ENCODE measurements at regions not wholly inside any gene's neighbourhood (a gene's known extent, or its start where the extent isn't known, plus 50 kb on each side); places are given as distances from the start of the nearest gene placed in this dataset.
A peak's percentile ranks its signal among the peaks of the same experiment; 100 is the strongest.

GRCh38 chr1:56170784-56171320 lies 408.5 kb downstream of the PLPP3 start:
- Histone ChIP-seq H4K91ac (replicated peaks; ENCODE audit: insufficient read length, low read length) (no peak overlapping the region), H3K14ac (ENCODE audit: insufficient read length) (no peak overlapping the region), H3K79me2 (ENCODE audit: control insufficient read depth in 1 of 2, insufficient read depth in 2 of 2, low read length in 2 of 2) (no peaks in the 10 kb centered on the region), H3K4me2 (ENCODE audit: insufficient read depth in 1 of 2, low read depth in 2 of 2, low read length in 2 of 2) (no peak overlapping the region), H3K79me1 (ENCODE audit: low read depth, low read length) (no peaks in the 10 kb centered on the region), H2BK15ac (ENCODE audit: low read length) (0 out of 2 replicates have a peak overlapping the region, but pooled peaks have one; percentile 54), H3K27me3 (replicated peaks in 1 of 4; ENCODE audit: control insufficient read depth in 3 of 4, extremely low read depth in 1 of 4, insufficient read depth in 3 of 4, low read length in 3 of 4) (no peaks in the 10 kb centered on the region), H3K4ac (replicated peaks; ENCODE audit: insufficient read length, low read depth, low read length) (no peak overlapping the region), H2AFZ (ENCODE audit: low read length) (peak overlapping the region; percentile 77; the same call in 1 of the 2 replicates), H3K4me3 (ENCODE audit: extremely low read depth in 1 of 4, insufficient read depth in 2 of 4, low read depth in 3 of 4, low read length in 4 of 4) (no peak overlapping the region), H3K36me3 (ENCODE audit: control insufficient read depth in 2 of 4, insufficient read depth in 4 of 4, low read length in 3 of 4) (no peaks in the 10 kb centered on the region), H2BK12ac (ENCODE audit: low read depth, low read length) (no peak overlapping the region; the same call in 1 of the 2 replicates), H3K18ac (ENCODE audit: extremely low read depth, low read length) (no peak overlapping the region), H4K5ac (ENCODE audit: insufficient read length, low read depth, low read length) (no peak overlapping the region), H3K23ac (ENCODE audit: insufficient read length) (no peak overlapping the region), H3K4me1 (replicated peaks in 1 of 4; ENCODE audit: control insufficient read depth in 3 of 4, insufficient read depth in 4 of 4, low read length in 3 of 4) (peaks cover 0 to 5% (median 3%) of the 10 kb centered on the region in 4 experiments; a peak in 3 of 7 replicates), H3K23me2 (ENCODE audit: low read depth, low read length) (no peaks in the 10 kb centered on the region), H2BK5ac (ENCODE audit: low read depth, low read length) (no peak overlapping the region), H2AK5ac (ENCODE audit: low read depth, low read length) (no peak overlapping the region), H4K20me1 (replicated peaks in 1 of 2; ENCODE audit: control insufficient read depth in 1 of 2, insufficient read depth in 2 of 2, low read length in 2 of 2) (no peaks in the 10 kb centered on the region), H3K9me3 (ENCODE audit: insufficient read depth in 2 of 2, low read depth in 1 of 2, low read length in 1 of 2) (no peaks in the 10 kb centered on the region), H4K8ac (ENCODE audit: extremely low read depth, insufficient read depth, low read length) (no peak overlapping the region), H2BK120ac (replicated peaks; ENCODE audit: low read depth, low read length) (no peak overlapping the region), H3K56ac (replicated peaks; ENCODE audit: insufficient read length, low read depth, low read length) (no peak overlapping the region), H2BK20ac (ENCODE audit: low read length) (no peak overlapping the region), H3K9ac (replicated peaks in 1 of 4; ENCODE audit: extremely low read depth in 1 of 4, low read depth in 3 of 4, low read length in 3 of 4) (no peak overlapping the region), H3K27ac (ENCODE audit: low read depth, low read length) (no peak overlapping the region)
- WGBS, 2 experiments (ENCODE audit: extremely low coverage in 1 of 2, insufficient coverage in 1 of 2, insufficient read length in 1 of 2, insufficient replicate concordance in 2 of 2, low coverage in 1 of 2, low lambda C conversion rate in 2 of 2, missing lambda C conversion rate in 1 of 2): 97% methylated on average over 4 of the region's 4 CpGs; no CpG with 5 or more reads in 1 of the 2 experiments
- ChIA-PET POLR2A (ENCODE audit: partially characterized antibody) (no interaction called here), CTCF (ENCODE audit: partially characterized antibody) (interaction anchor here (0.6 to 2.5 kb wide), 6 partner anchors 9 to 315 kb away, joined by 3 to 8 read pairs (median 3); no protein-coding TSS in a partner anchor)
- FAIRE-seq: no peak
- DNase-seq (ENCODE audit: low read depth in 1 of 2, low spot score in 2 of 2): no peak
- TF ChIP-seq EZH2 (IDR thresholded peaks at IDR 0.05; ENCODE audit: low read depth, low read length, severe bottlenecking): no peak
- no peak for TF ChIP-seq HDAC6 (IDR thresholded peaks at IDR 0.05; ENCODE audit: low read depth, low read length)
- no peak for TF ChIP-seq JUN (IDR thresholded peaks at IDR 0.05; ENCODE audit: low read depth, low read length)
- TF ChIP-seq TCF12 (IDR thresholded peaks at IDR 0.05; ENCODE audit: low read depth, low read length): no peak
- no peak for TF ChIP-seq BACH1 (IDR thresholded peaks at IDR 0.05; ENCODE audit: low read length)
- TF ChIP-seq MAFK (IDR thresholded peaks at IDR 0.05; ENCODE audit: low read depth, low read length): no peak
- no peak for TF ChIP-seq CBX8 (IDR thresholded peaks at IDR 0.05; ENCODE audit: borderline replicate concordance, low read depth, low read length)
- TF ChIP-seq TAF7 (optimal IDR thresholded peaks at IDR 0.05; ENCODE audit: borderline replicate concordance, low read depth, low read length): no peak
- TF ChIP-seq, protein P1, sequence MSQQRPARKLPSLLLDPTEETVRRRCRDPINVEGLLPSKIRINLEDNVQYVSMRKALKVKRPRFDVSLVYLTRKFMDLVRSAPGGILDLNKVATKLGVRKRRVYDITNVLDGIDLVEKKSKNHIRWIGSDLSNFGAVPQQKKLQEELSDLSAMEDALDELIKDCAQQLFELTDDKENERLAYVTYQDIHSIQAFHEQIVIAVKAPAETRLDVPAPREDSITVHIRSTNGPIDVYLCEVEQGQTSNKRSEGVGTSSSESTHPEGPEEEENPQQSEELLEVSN (IDR thresholded peaks at IDR 0.05): no peak
- TF ChIP-seq YY1 (IDR thresholded peaks at IDR 0.05; ENCODE audit: low read depth, low read length): no peak
- TF ChIP-seq CTBP2 (IDR thresholded peaks at IDR 0.05; ENCODE audit: borderline replicate concordance, insufficient read depth, insufficient read length, low read length): no peak
- no peak for TF ChIP-seq ZNF274 (IDR thresholded peaks at IDR 0.05; ENCODE audit: borderline replicate concordance, extremely low read depth, low read length)
- no peak for TF ChIP-seq KDM4A (IDR thresholded peaks at IDR 0.05; ENCODE audit: low read depth, low read length, severe bottlenecking)
- no peak for TF ChIP-seq CREB1 (IDR thresholded peaks at IDR 0.05)
